BJ (cell line): ENCODE measurements at regions not wholly inside any gene's neighbourhood (a gene's known extent, or its start where the extent isn't known, plus 50 kb on each side); places are given as distances from the start of the nearest gene placed in this dataset.

Experiments
- CTCF ChIA-PET: fragments of 350-600 bp; formaldehyde crosslinking; extraction: SDS; loops from one replicate; lab custom pipeline; 2021; ENCODE audit warnings: antibody characterized with exemption, inconsistent platforms; lab: Yijun Ruan, JAX
- POLR2A ChIA-PET: fragments of 300-600 bp; sonication (Branson Sonifier 250); formaldehyde crosslinking; extraction: SDS; loops from one replicate; lab custom pipeline; 2021; ENCODE audit warnings: antibody characterized with exemption; lab: Charles Lee
- DNase-seq: peaks from one replicate; pipeline ENCODE4 v3.0.0-alpha.2; 2011; ENCODE audit warnings: low read depth
- H3K27me3 ChIP-seq: 2 replicates; pipeline ENCODE4 v1.6.0; 2011; ENCODE audit warnings: low read length; ENCODE audit not compliant: control insufficient read depth, insufficient read depth
- H3K36me3 ChIP-seq: 2 replicates; pipeline ENCODE4 v1.5.1; 2011; ENCODE audit warnings: low read length; ENCODE audit not compliant: control insufficient read depth, insufficient read depth
- H3K4me3 ChIP-seq: 2 replicates; pipeline ENCODE4 v1.5.1; 2011; ENCODE audit warnings: low read depth, mild to moderate bottlenecking, control low read depth, low read length
- CTCF ChIP-seq: IDR thresholded peaks from 2 replicates; pipeline ENCODE4 v1.5.1; 2011; ENCODE audit warnings: low read depth, mild to moderate bottlenecking, control low read depth, inconsistent platforms, low read length, moderate library complexity; ENCODE audit not compliant: insufficient read depth

GRCh38 chr15:38991701-38992100, 427.1 kb upstream of the RASGRP1 start:
- DNase-seq = no peak
- CTCF ChIA-PET = interaction anchor here (0.9 to 1.3 kb wide), 3 partner anchors 84 to 137 kb away, joined by 3 read pairs; no protein-coding TSS in a partner anchor
- no peak for TF ChIP-seq CTCF
- Histone ChIP-seq H3K27me3 (no peaks in the 10 kb centered on the region), H3K36me3 (no peaks in the 10 kb centered on the region), H3K4me3 (no peak overlapping the region)
- POLR2A ChIA-PET = no interaction called here

GRCh38 chr15:38992506-38992905, 427.9 kb upstream of the RASGRP1 start:
- no peak overlapping the region for H3K4me3 ChIP-seq
- H3K27me3 ChIP-seq = no peaks in the 10 kb centered on the region
- DNase-seq = no peak
- POLR2A ChIA-PET = interaction anchor here (0.5 kb wide), 1 partner anchor 97 kb away, joined by 7 read pairs; no protein-coding TSS in a partner anchor
- H3K36me3 ChIP-seq = no peaks in the 10 kb centered on the region
- no peak for TF ChIP-seq CTCF
- CTCF ChIA-PET = interaction anchor here (0.6 to 1.3 kb wide), 3 partner anchors 9 to 96 kb away, joined by 3 to 5 read pairs (median 3); no protein-coding TSS in a partner anchor

- TF ChIP-seq CTCF = no peak
- H3K4me3 ChIP-seq = no peak overlapping the region
- ChIA-PET CTCF (interaction anchor here (0.6 to 1.3 kb wide), 2 partner anchors 10 to 97 kb away, joined by 3 to 5 read pairs; no protein-coding TSS in a partner anchor), POLR2A (interaction anchor here (0.6 kb wide), 1 partner anchor 129 kb away, joined by 3 read pairs; no protein-coding TSS in a partner anchor)
- no peak for DNase-seq
- H3K36me3 ChIP-seq = no peaks in the 10 kb centered on the region
- no peaks in the 10 kb centered on the region for H3K27me3 ChIP-seq
Measured at GRCh38 chr15:38992930-38993329, 428.3 kb upstream of the RASGRP1 start.

DNA sequence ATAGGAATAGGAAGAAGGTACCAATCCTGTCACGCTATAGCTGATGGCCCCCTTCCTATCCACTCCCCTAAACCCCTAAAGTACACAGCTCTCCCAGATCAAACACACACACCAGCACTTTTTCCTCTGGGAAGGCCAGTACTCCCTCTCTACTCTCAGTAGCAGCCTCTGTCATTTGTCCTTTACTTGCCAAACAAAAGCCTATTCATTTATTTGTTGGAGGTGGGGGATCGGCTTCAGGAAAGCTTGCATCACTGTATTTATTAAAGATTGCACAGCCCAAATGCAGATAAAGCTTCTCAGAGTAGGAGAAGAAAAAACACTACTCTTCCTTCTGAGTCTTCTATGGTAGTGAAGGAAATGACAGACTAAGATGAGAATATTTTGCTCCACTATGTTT, 429.7 kb upstream of the RASGRP1 start:
- no peak for DNase-seq
- ChIA-PET CTCF (interaction anchor here (0.8 to 2.8 kb wide), 3 partner anchors 9 to 177 kb away, joined by 3 to 9 read pairs (median 5); no protein-coding TSS in a partner anchor), POLR2A (no interaction called here)
- Histone ChIP-seq H3K27me3 (no peaks in the 10 kb centered on the region), H3K4me3 (no peak overlapping the region), H3K36me3 (no peaks in the 10 kb centered on the region)
- no peak for TF ChIP-seq CTCF

DNA sequence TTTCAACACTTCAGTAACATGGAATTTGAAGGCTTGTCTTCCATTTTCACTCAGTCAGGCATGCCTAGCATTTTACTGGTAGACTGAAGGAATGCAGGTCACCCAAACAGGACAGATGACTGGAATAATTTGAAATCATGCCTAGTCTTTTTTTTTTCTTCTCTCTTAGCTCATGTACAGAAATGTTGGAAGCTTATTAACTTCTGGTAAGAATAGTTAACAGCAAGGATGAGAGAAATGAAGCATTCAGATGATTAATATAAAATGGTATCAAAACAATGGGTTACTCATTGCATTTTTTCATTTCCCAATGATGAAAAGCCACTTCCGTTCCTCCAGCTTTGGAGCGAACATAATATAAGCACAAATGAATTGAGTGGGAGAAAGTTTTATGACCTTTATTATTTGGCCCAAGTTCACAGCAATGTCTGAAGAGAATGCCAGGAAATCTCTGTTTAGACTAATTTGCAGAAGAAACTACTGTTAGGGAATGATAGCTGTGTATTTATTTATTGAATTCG, 431.6 kb upstream of the RASGRP1 start:
- no peak for TF ChIP-seq CTCF
- Histone ChIP-seq H3K4me3 (no peak overlapping the region), H3K36me3 (peaks cover 1% of the 10 kb centered on the region; the same call in 1 of the 2 replicates), H3K27me3 (no peaks in the 10 kb centered on the region)
- CTCF ChIA-PET = interaction anchor here (1.2 to 2.8 kb wide), 2 partner anchors 100 to 179 kb away, joined by 4 to 9 read pairs; no protein-coding TSS in a partner anchor
- POLR2A ChIA-PET = interaction anchor here (0.6 to 1.1 kb wide), 13 partner anchors 80 to 585 kb away, joined by 3 to 14 read pairs (median 3); partner anchors contain the start of gene THBS1
- peak; percentile 95 for DNase-seq
